HEK293 (cell line): ENCODE measurements at regions not wholly inside any gene's neighbourhood (a gene's known extent, or its start where the extent isn't known, plus 50 kb on each side); places are given as distances from the start of the nearest gene placed in this dataset.

Source experiments
- PRDM1 ChIP-seq: fragments of 450-650 bp; formaldehyde crosslinking; IDR thresholded peaks from 2 replicates; pipeline ENCODE4; 2016; ENCODE audit warnings: missing biosample characterization, missing genetic modification characterization
- ZEB2 ChIP-seq: fragments of 450-650 bp; formaldehyde crosslinking; IDR thresholded peaks from 2 replicates; pipeline ENCODE4 v1.5.1; 2016; ENCODE audit warnings: missing biosample characterization, missing genetic modification characterization
- ZFP41 ChIP-seq: fragments of 450-650 bp; formaldehyde crosslinking; IDR thresholded peaks from 2 replicates; pipeline ENCODE4 v1.5.1; 2016; ENCODE audit warnings: missing biosample characterization, missing genetic modification characterization, borderline replicate concordance
- ZNF24 ChIP-seq: fragments of 450-650 bp; formaldehyde crosslinking; IDR thresholded peaks from 2 replicates; pipeline ENCODE4 v1.5.1; 2016; ENCODE audit warnings: missing biosample characterization, missing genetic modification characterization
- ZNF248 ChIP-seq: fragments of 450-650 bp; formaldehyde crosslinking; IDR thresholded peaks from 2 replicates; pipeline ENCODE4 v1.5.1; 2017; ENCODE audit warnings: missing biosample characterization, missing genetic modification characterization
- ZNF266 ChIP-seq: fragments of 450-650 bp; formaldehyde crosslinking; IDR thresholded peaks from 2 replicates; pipeline ENCODE4 v1.5.1; 2016; ENCODE audit warnings: missing biosample characterization, missing genetic modification characterization, low read depth
- ZNF426 ChIP-seq: fragments of 450-650 bp; formaldehyde crosslinking; IDR thresholded peaks from 2 replicates; pipeline ENCODE4 v1.5.1; 2017; ENCODE audit warnings: missing biosample characterization, missing genetic modification characterization, mild to moderate bottlenecking, inconsistent platforms, moderate library complexity
- ZNF501 ChIP-seq: fragments of 450-650 bp; formaldehyde crosslinking; IDR thresholded peaks from 2 replicates; pipeline ENCODE4 v1.5.1; 2016; ENCODE audit warnings: missing biosample characterization, missing genetic modification characterization
- ZSCAN30 ChIP-seq: fragments of 450-650 bp; IDR thresholded peaks from 2 replicates; pipeline ENCODE4 v1.5.1; 2018; ENCODE audit warnings: missing biosample characterization, mild to moderate bottlenecking, missing genetic modification characterization, moderate library complexity
- TF ChIP-seq, protein P1 (sequence below): fragments of 450-650 bp; formaldehyde crosslinking; IDR thresholded peaks from 2 replicates; pipeline ENCODE4 v1.5.1; 2016; ENCODE audit warnings: missing biosample characterization, missing genetic modification characterization
- TF ChIP-seq, protein P2 (sequence below): fragments of 450-650 bp; formaldehyde crosslinking; IDR thresholded peaks from 2 replicates; pipeline ENCODE4 v1.5.1; 2016; ENCODE audit warnings: missing biosample characterization, missing genetic modification characterization
- TF ChIP-seq, protein P3 (sequence below): fragments of 450-650 bp; formaldehyde crosslinking; IDR thresholded peaks from 2 replicates; pipeline ENCODE4 v1.5.1; 2016; ENCODE audit warnings: missing biosample characterization, missing genetic modification characterization

DNA sequence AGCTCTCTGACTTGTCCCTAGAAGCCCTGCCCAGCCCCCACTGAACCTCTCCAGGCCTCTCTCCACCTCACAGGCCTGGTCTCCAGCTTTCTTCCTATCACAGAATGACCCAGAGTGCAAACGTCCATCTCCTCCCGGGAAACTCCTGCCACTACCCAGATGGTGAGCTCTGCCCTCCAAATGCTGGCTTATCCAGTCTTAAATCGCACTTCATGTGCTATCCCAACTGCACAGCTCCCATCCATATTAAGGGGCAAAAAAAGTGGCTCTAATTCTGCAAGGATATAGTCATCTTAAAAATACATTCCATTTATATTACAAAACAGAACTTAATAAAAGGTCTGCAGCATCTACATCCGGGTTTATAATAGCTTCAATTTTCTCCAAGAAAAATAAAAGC lies 70.8 kb upstream of the CDC42EP3 start:
- TF ChIP-seq, protein P1, sequence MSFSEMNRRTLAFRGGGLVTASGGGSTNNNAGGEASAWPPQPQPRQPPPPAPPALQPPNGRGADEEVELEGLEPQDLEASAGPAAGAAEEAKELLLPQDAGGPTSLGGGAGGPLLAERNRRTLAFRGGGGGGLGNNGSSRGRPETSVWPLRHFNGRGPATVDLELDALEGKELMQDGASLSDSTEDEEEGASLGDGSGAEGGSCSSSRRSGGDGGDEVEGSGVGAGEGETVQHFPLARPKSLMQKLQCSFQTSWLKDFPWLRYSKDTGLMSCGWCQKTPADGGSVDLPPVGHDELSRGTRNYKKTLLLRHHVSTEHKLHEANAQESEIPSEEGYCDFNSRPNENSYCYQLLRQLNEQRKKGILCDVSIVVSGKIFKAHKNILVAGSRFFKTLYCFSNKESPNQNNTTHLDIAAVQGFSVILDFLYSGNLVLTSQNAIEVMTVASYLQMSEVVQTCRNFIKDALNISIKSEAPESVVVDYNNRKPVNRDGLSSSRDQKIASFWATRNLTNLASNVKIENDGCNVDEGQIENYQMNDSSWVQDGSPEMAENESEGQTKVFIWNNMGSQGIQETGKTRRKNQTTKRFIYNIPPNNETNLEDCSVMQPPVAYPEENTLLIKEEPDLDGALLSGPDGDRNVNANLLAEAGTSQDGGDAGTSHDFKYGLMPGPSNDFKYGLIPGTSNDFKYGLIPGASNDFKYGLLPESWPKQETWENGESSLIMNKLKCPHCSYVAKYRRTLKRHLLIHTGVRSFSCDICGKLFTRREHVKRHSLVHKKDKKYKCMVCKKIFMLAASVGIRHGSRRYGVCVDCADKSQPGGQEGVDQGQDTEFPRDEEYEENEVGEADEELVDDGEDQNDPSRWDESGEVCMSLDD (tag by site-specific recombination), result no peak
- TF ChIP-seq, protein P2, sequence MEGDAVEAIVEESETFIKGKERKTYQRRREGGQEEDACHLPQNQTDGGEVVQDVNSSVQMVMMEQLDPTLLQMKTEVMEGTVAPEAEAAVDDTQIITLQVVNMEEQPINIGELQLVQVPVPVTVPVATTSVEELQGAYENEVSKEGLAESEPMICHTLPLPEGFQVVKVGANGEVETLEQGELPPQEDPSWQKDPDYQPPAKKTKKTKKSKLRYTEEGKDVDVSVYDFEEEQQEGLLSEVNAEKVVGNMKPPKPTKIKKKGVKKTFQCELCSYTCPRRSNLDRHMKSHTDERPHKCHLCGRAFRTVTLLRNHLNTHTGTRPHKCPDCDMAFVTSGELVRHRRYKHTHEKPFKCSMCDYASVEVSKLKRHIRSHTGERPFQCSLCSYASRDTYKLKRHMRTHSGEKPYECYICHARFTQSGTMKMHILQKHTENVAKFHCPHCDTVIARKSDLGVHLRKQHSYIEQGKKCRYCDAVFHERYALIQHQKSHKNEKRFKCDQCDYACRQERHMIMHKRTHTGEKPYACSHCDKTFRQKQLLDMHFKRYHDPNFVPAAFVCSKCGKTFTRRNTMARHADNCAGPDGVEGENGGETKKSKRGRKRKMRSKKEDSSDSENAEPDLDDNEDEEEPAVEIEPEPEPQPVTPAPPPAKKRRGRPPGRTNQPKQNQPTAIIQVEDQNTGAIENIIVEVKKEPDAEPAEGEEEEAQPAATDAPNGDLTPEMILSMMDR (tag by site-specific recombination), result no peak
- TF ChIP-seq ZNF24 (tag by site-specific recombination), result no peak
- no peak for TF ChIP-seq ZNF248 (tag by site-specific recombination)
- no peak for TF ChIP-seq PRDM1 (tag by site-specific recombination)
- no peak for TF ChIP-seq ZNF266 (tag by site-specific recombination)
- no peak for TF ChIP-seq ZFP41 (tag by site-specific recombination)
- no peak for TF ChIP-seq ZNF426 (tag by site-specific recombination)
- TF ChIP-seq, protein P3, sequence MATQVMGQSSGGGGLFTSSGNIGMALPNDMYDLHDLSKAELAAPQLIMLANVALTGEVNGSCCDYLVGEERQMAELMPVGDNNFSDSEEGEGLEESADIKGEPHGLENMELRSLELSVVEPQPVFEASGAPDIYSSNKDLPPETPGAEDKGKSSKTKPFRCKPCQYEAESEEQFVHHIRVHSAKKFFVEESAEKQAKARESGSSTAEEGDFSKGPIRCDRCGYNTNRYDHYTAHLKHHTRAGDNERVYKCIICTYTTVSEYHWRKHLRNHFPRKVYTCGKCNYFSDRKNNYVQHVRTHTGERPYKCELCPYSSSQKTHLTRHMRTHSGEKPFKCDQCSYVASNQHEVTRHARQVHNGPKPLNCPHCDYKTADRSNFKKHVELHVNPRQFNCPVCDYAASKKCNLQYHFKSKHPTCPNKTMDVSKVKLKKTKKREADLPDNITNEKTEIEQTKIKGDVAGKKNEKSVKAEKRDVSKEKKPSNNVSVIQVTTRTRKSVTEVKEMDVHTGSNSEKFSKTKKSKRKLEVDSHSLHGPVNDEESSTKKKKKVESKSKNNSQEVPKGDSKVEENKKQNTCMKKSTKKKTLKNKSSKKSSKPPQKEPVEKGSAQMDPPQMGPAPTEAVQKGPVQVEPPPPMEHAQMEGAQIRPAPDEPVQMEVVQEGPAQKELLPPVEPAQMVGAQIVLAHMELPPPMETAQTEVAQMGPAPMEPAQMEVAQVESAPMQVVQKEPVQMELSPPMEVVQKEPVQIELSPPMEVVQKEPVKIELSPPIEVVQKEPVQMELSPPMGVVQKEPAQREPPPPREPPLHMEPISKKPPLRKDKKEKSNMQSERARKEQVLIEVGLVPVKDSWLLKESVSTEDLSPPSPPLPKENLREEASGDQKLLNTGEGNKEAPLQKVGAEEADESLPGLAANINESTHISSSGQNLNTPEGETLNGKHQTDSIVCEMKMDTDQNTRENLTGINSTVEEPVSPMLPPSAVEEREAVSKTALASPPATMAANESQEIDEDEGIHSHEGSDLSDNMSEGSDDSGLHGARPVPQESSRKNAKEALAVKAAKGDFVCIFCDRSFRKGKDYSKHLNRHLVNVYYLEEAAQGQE (tag by site-specific recombination), result no peak
- TF ChIP-seq ZNF501 (tag by site-specific recombination), result no peak
- TF ChIP-seq ZSCAN30, result no peak
- no peak for TF ChIP-seq ZEB2 (tag by site-specific recombination)
